Endothelial cell of umbilical vein (primary cell): ENCODE measurements at regions not wholly inside any gene's neighbourhood (a gene's known extent, or its start where the extent isn't known, plus 50 kb on each side); places are given as distances from the start of the nearest gene placed in this dataset.

Experiments
- BruUV-seq: library from RNA; stranded (reverse); fragments of 400-500 nt; replicated peaks from 2 replicates; lab custom pipeline; 2021; lab: Mats Ljungman, UMichigan
- CTCF ChIA-PET: fragments of 300-600, 350-600 bp; sonication (Branson Sonifier 250); formaldehyde crosslinking; loops from one replicate; lab custom pipeline; 2021; ENCODE audit warnings: antibody characterized with exemption, inconsistent platforms; lab: Charles Lee
- POLR2A ChIA-PET: fragments of 300-600, 350-600 bp; sonication (Branson Sonifier 250); formaldehyde crosslinking; loops from one replicate; lab custom pipeline; 2021; ENCODE audit warnings: antibody characterized with exemption, inconsistent platforms; lab: Charles Lee
- DNase-seq: peaks from one replicate; pipeline ENCODE4 v3.0.0-alpha.2; 2011; ENCODE audit warnings: low read depth, low spot score
- FAIRE-seq: peaks from 2 replicates; lab custom pipeline; 2011; peaks lifted over from hg19 to GRCh38; lab: Jason Lieb, UNC
- H2AFZ ChIP-seq: 2 replicates; pipeline ENCODE4 v1.6.0; 2012; ENCODE audit warnings: low read depth, low read length, control low read depth, inconsistent platforms
- H3K27ac ChIP-seq: 2 replicates; pipeline ENCODE4 v1.5.1; 2011; ENCODE audit warnings: low read depth, mild to moderate bottlenecking, control low read depth, low read length, moderate library complexity; ENCODE audit not compliant: insufficient read depth
- H3K27me3 ChIP-seq, 2 experiments: 2 replicates each; pipeline versions ENCODE4 v1.6.0 to v1.6.1; 2011; ENCODE audit warnings: low read length in 2 of 2, mixed read lengths in 1 of 2; ENCODE audit not compliant: control insufficient read depth in 2 of 2, insufficient read depth in 2 of 2
- H3K36me3 ChIP-seq, 2 experiments: 2 replicates in 1 of 2; 3 replicates in 1 of 2; pipeline ENCODE4 v1.5.1; 2011; ENCODE audit warnings: low read length in 2 of 2, mild to moderate bottlenecking in 1 of 2, moderate library complexity in 1 of 2; ENCODE audit not compliant: control insufficient read depth in 2 of 2, insufficient read depth in 2 of 2; ENCODE audit errors: extremely low read depth in 1 of 2
- H3K4me1 ChIP-seq: 3 replicates; pipeline ENCODE4 v1.5.1; 2011; ENCODE audit warnings: mild to moderate bottlenecking, low read length; ENCODE audit not compliant: control insufficient read depth, insufficient read depth; ENCODE audit errors: extremely low read depth
- H3K4me2 ChIP-seq: 2 replicates; pipeline ENCODE4 v1.6.1; 2011; ENCODE audit warnings: low read length, control low read depth, mixed read lengths; ENCODE audit not compliant: insufficient read depth
- H3K4me3 ChIP-seq, 3 experiments: fragments of 200-600 bp in 1 of 3; sonication (generic), shearing (Covaris generic) in 1 of 3; replicated peaks in 1 of 3; 2 replicates each; pipeline ENCODE4 v1.5.1; 2011 to 2016; ENCODE audit warnings: control low read depth in 3 of 3, low read length in 3 of 3, mild to moderate bottlenecking in 2 of 3, inconsistent platforms in 1 of 3, low read depth in 1 of 3, moderate library complexity in 1 of 3; ENCODE audit not compliant: insufficient read depth in 1 of 3
- H3K79me2 ChIP-seq: 2 replicates; pipeline ENCODE4 v1.6.0; 2012; ENCODE audit warnings: low read length, inconsistent platforms; ENCODE audit not compliant: control insufficient read depth, insufficient read depth
- H3K9ac ChIP-seq: replicated peaks from 2 replicates; pipeline ENCODE3; 2011; ENCODE audit warnings: low read length, control low read depth; ENCODE audit not compliant: insufficient read depth; ENCODE audit errors: extremely low read depth
- H3K9me1 ChIP-seq: replicated peaks from 3 replicates; pipeline ENCODE4 v1.6.0; 2011; ENCODE audit warnings: mild to moderate bottlenecking, low read length; ENCODE audit not compliant: control insufficient read depth, insufficient read depth; ENCODE audit errors: extremely low read depth
- H3K9me3 ChIP-seq: replicated peaks from 2 replicates; pipeline ENCODE4 v1.5.1; 2012; ENCODE audit warnings: low read length, inconsistent platforms; ENCODE audit not compliant: control insufficient read depth, insufficient read depth
- H4K20me1 ChIP-seq: replicated peaks from 2 replicates; pipeline ENCODE3; 2011; ENCODE audit warnings: mild to moderate bottlenecking, low read length; ENCODE audit not compliant: control insufficient read depth, insufficient read depth; ENCODE audit errors: extremely low read depth
- CTCF ChIP-seq, 2 donors: IDR thresholded peaks; 1 replicate in 1 of 2; 2 replicates in 1 of 2; pipeline ENCODE4 v1.5.1; 2011; ENCODE audit warnings: low read length in 2 of 2, mild to moderate bottlenecking in 2 of 2, moderate library complexity in 2 of 2, control low read depth in 1 of 2, inconsistent platforms in 1 of 2, low read depth in 1 of 2; ENCODE audit not compliant: insufficient read depth in 1 of 2; ENCODE audit errors: extremely low read depth in 1 of 2
- EZH2 ChIP-seq: IDR thresholded peaks from 2 replicates; pipeline ENCODE4 v1.6.1; 2012; ENCODE audit warnings: borderline replicate concordance, low read depth, mild to moderate bottlenecking, moderate library complexity, low read length, inconsistent platforms; ENCODE audit not compliant: severe bottlenecking
- FOS ChIP-seq: IDR thresholded peaks from 2 replicates; pipeline ENCODE4 v1.6.1; 2011; ENCODE audit warnings: mild to moderate bottlenecking, low read length, moderate library complexity, borderline replicate concordance; ENCODE audit not compliant: insufficient read depth
- GATA2 ChIP-seq: IDR thresholded peaks from 2 replicates; pipeline ENCODE4 v1.7.0; 2011; ENCODE audit warnings: low read depth, mild to moderate bottlenecking, moderate library complexity, mixed read lengths, low read length; ENCODE audit not compliant: insufficient read length, insufficient read depth
- JUN ChIP-seq: IDR thresholded peaks from 2 replicates; pipeline ENCODE4 v1.6.1; 2011; ENCODE audit warnings: borderline replicate concordance, low read depth; ENCODE audit not compliant: insufficient read length, insufficient read depth
- MAX ChIP-seq: IDR thresholded peaks from 2 replicates; pipeline ENCODE4 v1.6.1; 2011; ENCODE audit not compliant: insufficient read depth, insufficient read length
- MYC ChIP-seq: IDR thresholded peaks from one replicate; pipeline ENCODE4 v1.6.1; 2011; ENCODE audit warnings: mild to moderate bottlenecking, low read depth, low read length
- POLR2A ChIP-seq: IDR thresholded peaks from 2 replicates; pipeline ENCODE4 v1.6.1; 2012; ENCODE audit warnings: low read depth, mild to moderate bottlenecking, control low read depth, low read length
- POLR2AphosphoS5 ChIP-seq: IDR thresholded peaks from 2 replicates; pipeline ENCODE4 v1.6.1; 2012; ENCODE audit warnings: low read depth, mild to moderate bottlenecking, control low read depth, low read length, moderate library complexity; ENCODE audit not compliant: insufficient read depth
- dilution Hi-C: fragments of 300-500 bp; cut with MboI; formaldehyde crosslinking; loops from one replicate; pipeline ENCODE4 v1.15.0; 2019; ENCODE audit warnings: low sequenced_read_pairs; ENCODE audit not compliant: extremely low pct_ligation_motif_present
- intact Hi-C: fragments of 100-400 bp; cut with micrococcal nuclease; formaldehyde crosslinking; loops from one replicate; pipeline ENCODE4 v1.10.0; 2022

- H3K4me3 ChIP-seq = no peak overlapping the region
- no peak overlapping the region for H3K9ac ChIP-seq
- BruUV-seq = no TSS peak
- H4K20me1 ChIP-seq = no peaks in the 10 kb centered on the region
- ChIA-PET POLR2A (no interaction called here), CTCF (no interaction called here)
- TF ChIP-seq JUN (no peak), POLR2A (no peak), POLR2AphosphoS5 (no peak), EZH2 (no peak), FOS (no peak), MYC (no peak), CTCF (IDR thresholded peaks at IDR 0.05; ENCODE audit: extremely low read depth in 1 of 2, insufficient read depth in 1 of 2, low read depth in 1 of 2, low read length in 2 of 2) (no peak), GATA2 (no peak), MAX (no peak)
- H3K27ac ChIP-seq = no peak overlapping the region
- FAIRE-seq = no peak
- dilution Hi-C loops = no loop called here
- H3K4me1 ChIP-seq = no peaks in the 10 kb centered on the region
- intact Hi-C loops = no loop called here
- no peaks in the 10 kb centered on the region for H3K36me3 ChIP-seq
- no peak overlapping the region for H3K4me2 ChIP-seq
- H3K9me1 ChIP-seq = no peaks in the 10 kb centered on the region
- no peaks in the 10 kb centered on the region for H3K27me3 ChIP-seq
- no peak for DNase-seq
- no peaks in the 10 kb centered on the region for H3K79me2 ChIP-seq
- H2AFZ ChIP-seq = no peak overlapping the region
- H3K9me3 ChIP-seq = no peaks in the 10 kb centered on the region
Observed at GRCh38 chr16:22989598-22989997, 159.7 kb downstream of the USP31 start.
